Esophagus muscularis mucosa (tissue), 4 donors: ENCODE measurements at regions not wholly inside any gene's neighbourhood (a gene's known extent, or its start where the extent isn't known, plus 50 kb on each side); places are given as distances from the start of the nearest gene placed in this dataset.

ENCODE experiments used
- DNase-seq: peaks from one replicate; pipeline ENCODE4 v3.0.0-alpha.2; 2017; ENCODE audit errors: extremely low spot score
- H3K27ac ChIP-seq, 4 donors: fragments of 200-600 bp; sonication (generic); replicated peaks in 1 of 4; 1 replicate in 3 of 4; 2 replicates in 1 of 4; pipeline ENCODE4 v1.5.1; 2016 to 2019; ENCODE audit warnings: mild to moderate bottlenecking in 1 of 4
- H3K27me3 ChIP-seq, 4 donors: fragments of 200-600 bp; sonication (generic); one replicate each; pipeline versions ENCODE4 v1.5.1 to v1.6.0; 2016 to 2019
- H3K36me3 ChIP-seq, 4 donors: fragments of 200-600 bp; sonication (generic); one replicate each; pipeline ENCODE4 v1.5.1; 2016 to 2019
- H3K4me1 ChIP-seq, 4 donors: fragments of 200-600 bp; sonication (generic); one replicate each; pipeline ENCODE4 v1.5.1; 2016 to 2019
- H3K4me3 ChIP-seq, 4 donors: fragments of 200-600 bp; sonication (generic); 1 replicate in 2 of 4; 2 replicates in 2 of 4; pipeline ENCODE4 v1.5.1; 2016 to 2019; ENCODE audit warnings: mild to moderate bottlenecking in 4 of 4, moderate library complexity in 1 of 4
- H3K9me3 ChIP-seq, 4 donors: fragments of 200-600 bp; sonication (generic); 1 replicate in 3 of 4; 2 replicates in 1 of 4; pipeline ENCODE4 v1.5.1; 2016 to 2019
- EP300 ChIP-seq: sonication (generic); formaldehyde crosslinking; IDR thresholded peaks from one replicate; pipeline ENCODE4 v1.6.1; 2017; ENCODE audit warnings: antibody characterized with exemption
- POLR2A ChIP-seq: fragments of 450-650 bp; IDR thresholded peaks from one replicate; pipeline ENCODE4 v1.6.1; 2017; ENCODE audit warnings: antibody characterized with exemption, moderate library complexity, mild to moderate bottlenecking, low read depth
- POLR2AphosphoS5 ChIP-seq, 2 donors: sonication (generic); formaldehyde crosslinking; IDR thresholded peaks; one replicate each; pipeline ENCODE4 v1.6.1; 2017; ENCODE audit warnings: antibody characterized with exemption in 2 of 2
- WGBS: methylation state at CpG from one replicate; pipeline ENCODE4 v1.1.5; 2018; 5-methylcytosine and 5-hydroxymethylcytosine counted together
- intact Hi-C: fragments of 100-400 bp; cut with DNase I; formaldehyde crosslinking; loops from one replicate; pipeline ENCODE4 v1.15.1; 2023
- TF ChIP-seq, protein P1 (sequence below), 3 experiments: fragments of 200-600 bp in 2 of 3; fragments of 450-650 bp in 1 of 3; sonication (generic) in 2 of 3; IDR thresholded peaks; one replicate each; pipeline ENCODE4 v1.5.1; 2017 to 2019; ENCODE audit warnings: antibody characterized with exemption in 3 of 3, mild to moderate bottlenecking in 2 of 3, moderate library complexity in 1 of 3

DNA sequence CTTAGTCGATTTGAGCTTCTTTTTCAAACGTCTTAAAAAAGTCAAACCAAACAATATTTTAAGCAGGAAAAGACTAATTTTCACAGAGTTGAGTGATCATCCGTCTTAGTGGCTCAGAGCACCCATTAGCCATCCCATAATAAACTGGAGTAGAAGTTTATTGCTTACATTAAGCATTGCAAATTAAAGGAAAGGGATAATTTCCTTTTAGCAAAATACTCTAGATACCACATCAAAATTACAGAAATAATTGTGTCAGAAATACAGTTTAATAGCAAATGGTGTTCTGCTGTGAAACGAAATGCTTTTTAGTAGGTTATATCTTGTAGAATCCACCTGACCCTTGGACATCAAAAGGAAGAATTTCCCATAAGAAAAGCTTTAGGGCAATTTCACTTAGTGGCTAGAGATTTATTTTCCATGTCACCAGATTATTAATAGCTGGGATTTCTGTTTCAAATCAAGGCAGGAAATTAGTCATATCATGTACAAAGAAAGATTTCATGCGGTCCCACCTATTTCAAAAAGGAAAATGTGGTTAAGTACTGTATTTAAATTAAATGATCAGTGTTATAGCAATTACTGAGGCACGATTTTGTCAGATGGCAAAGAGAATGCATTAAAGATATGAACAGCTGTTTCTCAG is 96.2 kb downstream of the NPTX2 start:
- no peaks in the 10 kb centered on the region for H3K4me1 ChIP-seq
- no peak overlapping the region for H3K4me3 ChIP-seq
- no peaks in the 10 kb centered on the region for H3K9me3 ChIP-seq
- H3K27me3 ChIP-seq, result no peaks in the 10 kb centered on the region
- WGBS, result 44% methylated on average over 6 of the region's 6 CpGs
- H3K36me3 ChIP-seq, result no peaks in the 10 kb centered on the region
- intact Hi-C loops, result no loop called here
- H3K27ac ChIP-seq, result no peak overlapping the region
- no peak for TF ChIP-seq POLR2A
- no peak for TF ChIP-seq EP300
- no peak for TF ChIP-seq POLR2AphosphoS5 (IDR thresholded peaks at IDR 0.05)
- TF ChIP-seq, protein P1, sequence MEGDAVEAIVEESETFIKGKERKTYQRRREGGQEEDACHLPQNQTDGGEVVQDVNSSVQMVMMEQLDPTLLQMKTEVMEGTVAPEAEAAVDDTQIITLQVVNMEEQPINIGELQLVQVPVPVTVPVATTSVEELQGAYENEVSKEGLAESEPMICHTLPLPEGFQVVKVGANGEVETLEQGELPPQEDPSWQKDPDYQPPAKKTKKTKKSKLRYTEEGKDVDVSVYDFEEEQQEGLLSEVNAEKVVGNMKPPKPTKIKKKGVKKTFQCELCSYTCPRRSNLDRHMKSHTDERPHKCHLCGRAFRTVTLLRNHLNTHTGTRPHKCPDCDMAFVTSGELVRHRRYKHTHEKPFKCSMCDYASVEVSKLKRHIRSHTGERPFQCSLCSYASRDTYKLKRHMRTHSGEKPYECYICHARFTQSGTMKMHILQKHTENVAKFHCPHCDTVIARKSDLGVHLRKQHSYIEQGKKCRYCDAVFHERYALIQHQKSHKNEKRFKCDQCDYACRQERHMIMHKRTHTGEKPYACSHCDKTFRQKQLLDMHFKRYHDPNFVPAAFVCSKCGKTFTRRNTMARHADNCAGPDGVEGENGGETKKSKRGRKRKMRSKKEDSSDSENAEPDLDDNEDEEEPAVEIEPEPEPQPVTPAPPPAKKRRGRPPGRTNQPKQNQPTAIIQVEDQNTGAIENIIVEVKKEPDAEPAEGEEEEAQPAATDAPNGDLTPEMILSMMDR (IDR thresholded peaks at IDR 0.05), result no peak
- no peak for DNase-seq

DNA sequence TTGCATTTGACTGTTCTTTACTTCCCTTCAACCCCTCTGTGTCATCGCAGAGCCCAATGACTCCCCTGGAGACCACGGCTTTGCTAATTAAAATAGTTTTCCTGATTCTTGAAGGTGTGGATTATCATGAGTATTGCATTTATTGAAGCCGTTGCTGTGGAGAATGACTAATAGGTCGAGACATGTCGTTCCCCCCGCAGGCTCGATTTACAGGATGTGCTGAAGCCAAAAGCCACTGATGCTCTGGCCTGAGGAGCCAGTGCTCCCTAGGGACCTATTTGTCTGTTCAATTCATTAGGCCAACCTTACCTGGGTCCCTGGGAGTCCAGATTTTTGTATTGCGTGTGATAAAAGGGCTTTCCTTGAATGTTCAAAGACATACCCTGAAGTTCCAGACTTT is 102.3 kb downstream of the NPTX2 start:
- Histone ChIP-seq H3K36me3 (no peaks in the 10 kb centered on the region), H3K27me3 (peaks cover 0 to 11% (median 0%) of the 10 kb centered on the region in 4 donors), H3K9me3 (no peaks in the 10 kb centered on the region), H3K4me3 (no peak overlapping the region), H3K27ac (no peak overlapping the region), H3K4me1 (no peaks in the 10 kb centered on the region)
- DNase-seq, result no peak
- WGBS, result 63% methylated on average over 8 of the region's 8 CpGs
- TF ChIP-seq EP300 (no peak), POLR2AphosphoS5 (IDR thresholded peaks at IDR 0.05) (no peak)
- TF ChIP-seq, protein P1 (IDR thresholded peaks at IDR 0.05), result no peak
- intact Hi-C loops, result no loop called here

DNA sequence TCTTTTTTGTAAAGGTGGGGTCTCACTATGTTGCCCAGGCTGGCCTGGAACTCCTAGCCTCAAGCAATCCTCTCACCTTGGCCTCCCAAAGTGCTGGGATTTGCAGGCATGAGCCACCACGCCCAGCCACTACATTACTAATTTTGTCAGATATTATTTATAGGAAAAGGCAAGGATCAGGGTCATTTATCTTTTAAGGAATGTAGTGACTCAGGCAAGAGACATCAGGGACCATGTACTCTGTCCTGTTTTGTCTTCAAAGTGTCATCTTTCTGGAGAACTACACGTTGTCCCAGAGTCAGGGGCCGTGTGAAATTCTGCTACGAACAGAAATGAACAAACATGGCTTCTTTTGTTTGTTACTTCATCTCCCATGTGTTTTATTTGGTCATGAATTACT is 105.3 kb downstream of the NPTX2 start:
- no peak for DNase-seq
- H3K4me1 ChIP-seq, result no peaks in the 10 kb centered on the region
- intact Hi-C loops, result no loop called here
- no peak for TF ChIP-seq POLR2AphosphoS5 (IDR thresholded peaks at IDR 0.05)
- TF ChIP-seq POLR2A, result no peak
- TF ChIP-seq, protein P1 (IDR thresholded peaks at IDR 0.05), result no peak
- TF ChIP-seq EP300, result no peak
- no peaks in the 10 kb centered on the region for H3K36me3 ChIP-seq
- 42% methylated on average over 4 of the region's 4 CpGs for WGBS
- H3K9me3 ChIP-seq, result no peaks in the 10 kb centered on the region
- H3K4me3 ChIP-seq, result no peak overlapping the region
- peaks cover 0 to 11% (median 0%) of the 10 kb centered on the region in 4 donors for H3K27me3 ChIP-seq
- no peak overlapping the region for H3K27ac ChIP-seq

DNA sequence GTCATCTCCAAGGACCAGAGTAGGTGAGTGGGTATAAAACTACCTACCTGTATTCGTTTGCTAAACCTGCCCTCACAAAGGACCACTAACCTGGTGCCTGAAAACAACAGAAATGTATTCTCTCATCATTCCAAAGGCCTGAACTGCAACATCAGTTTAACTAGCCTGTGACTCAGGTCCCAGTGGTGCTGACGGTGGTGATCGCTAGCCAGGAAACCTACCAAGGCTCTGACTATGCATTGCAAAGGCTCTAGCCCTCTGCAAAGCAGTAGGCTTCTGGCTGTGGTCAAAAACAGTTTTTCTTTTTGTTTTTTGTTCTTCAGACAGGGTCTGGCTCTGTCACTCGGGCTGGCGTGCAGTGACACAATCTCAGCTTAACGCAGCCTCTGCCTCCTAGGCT is 107.5 kb downstream of the NPTX2 start:
- intact Hi-C loops, result no loop called here
- H3K36me3 ChIP-seq, result no peaks in the 10 kb centered on the region
- H3K27ac ChIP-seq, result no peak overlapping the region
- no peaks in the 10 kb centered on the region for H3K4me1 ChIP-seq
- no peak for DNase-seq
- H3K27me3 ChIP-seq, result peaks cover 0 to 15% (median 0%) of the 10 kb centered on the region in 4 donors
- no peak overlapping the region for H3K4me3 ChIP-seq
- WGBS, result 69% methylated on average over 6 of the region's 6 CpGs
- TF ChIP-seq, protein P1 (IDR thresholded peaks at IDR 0.05), result no peak
- no peak for TF ChIP-seq POLR2A
- TF ChIP-seq EP300, result no peak
- TF ChIP-seq POLR2AphosphoS5 (IDR thresholded peaks at IDR 0.05), result no peak
- H3K9me3 ChIP-seq, result no peaks in the 10 kb centered on the region

DNA sequence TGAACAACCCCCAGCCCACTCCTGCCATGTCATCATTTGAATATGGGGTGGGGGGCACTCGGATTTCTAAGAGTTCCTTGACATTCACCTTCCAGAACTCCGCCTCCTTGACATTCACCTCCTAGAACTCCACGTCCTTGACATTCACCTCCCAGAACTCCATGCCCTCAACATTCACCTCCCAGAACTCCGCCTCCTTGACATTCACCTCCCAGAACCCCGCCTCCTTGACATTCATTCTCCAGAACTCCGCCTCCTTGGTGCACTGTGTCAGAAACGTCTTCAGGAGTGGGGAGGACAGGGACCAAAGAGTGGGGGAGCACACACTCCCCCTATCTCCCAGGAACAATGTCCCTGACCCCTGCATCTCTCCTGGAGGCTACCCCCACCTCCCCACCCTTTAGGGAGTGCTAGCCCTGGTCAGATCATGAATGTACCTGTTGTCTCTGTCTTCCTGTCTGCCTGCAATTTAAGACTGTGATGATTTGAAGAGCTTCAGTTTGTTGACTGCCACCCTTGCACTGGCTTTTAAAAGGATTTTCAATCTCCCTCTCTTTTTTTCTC is 110.1 kb downstream of the NPTX2 start:
- no peak overlapping the region for H3K4me3 ChIP-seq
- intact Hi-C loops, result no loop called here
- peaks cover 0 to 24% (median 0%) of the 10 kb centered on the region in 4 donors for H3K27me3 ChIP-seq
- H3K36me3 ChIP-seq, result no peaks in the 10 kb centered on the region
- H3K4me1 ChIP-seq, result no peaks in the 10 kb centered on the region
- DNase-seq, result no peak
- TF ChIP-seq POLR2AphosphoS5 (IDR thresholded peaks at IDR 0.05), result no peak
- no peak for TF ChIP-seq EP300
- TF ChIP-seq, protein P1 (IDR thresholded peaks at IDR 0.05), result no peak
- no peak for TF ChIP-seq POLR2A
- 49% methylated on average over 7 of the region's 7 CpGs for WGBS
- no peak overlapping the region for H3K27ac ChIP-seq
- no peaks in the 10 kb centered on the region for H3K9me3 ChIP-seq
